Fibroblast of skin of left quadriceps (primary cell): ENCODE measurements at regions not wholly inside any gene's neighbourhood (a gene's known extent, or its start where the extent isn't known, plus 50 kb on each side); places are given as distances from the start of the nearest gene placed in this dataset.
A peak's percentile ranks its signal among the peaks of the same experiment; 100 is the strongest.

ENCODE experiments used
- DNase-seq, 2 experiments: peaks; one replicate each; pipeline ENCODE4 v3.0.0-alpha.2; 2013; ENCODE audit warnings: low read depth in 2 of 2

- no peak for DNase-seq
These were observed 343.4 kb upstream of the CDH6 start for GRCh38 chr5:30849931-30850710.

GRCh38 chr5:30846171-30846570 lies 347.3 kb upstream of the CDH6 start:
- no peak for DNase-seq

GRCh38 chr5:30845194-30845593 lies 348.3 kb upstream of the CDH6 start:
- no peak for DNase-seq

GRCh38 chr5:30843541-30843940 lies 349.9 kb upstream of the CDH6 start:
- no peak for DNase-seq

- DNase-seq = no peak
These were observed 353.5 kb upstream of the CDH6 start for GRCh38 chr5:30839956-30840355.

GRCh38 chr5:30838936-30839496 lies 354.5 kb upstream of the CDH6 start:
- DNase-seq = no peak

- no peak for DNase-seq
These were observed 361.0 kb upstream of the CDH6 start for GRCh38 chr5:30832519-30832918.

GRCh38 chr5:30831605-30832004 lies 361.9 kb upstream of the CDH6 start:
- no peak for DNase-seq

- DNase-seq = no peak
These were observed 362.4 kb upstream of the CDH6 start for GRCh38 chr5:30831123-30831522.

- DNase-seq = no peak
These were observed 382.2 kb upstream of the CDH6 start for GRCh38 chr5:30811298-30811697.

GRCh38 chr5:30809933-30810332 lies 383.6 kb upstream of the CDH6 start:
- DNase-seq = no peak

GRCh38 chr5:30808996-30809395 lies 384.5 kb upstream of the CDH6 start:
- no peak for DNase-seq

- no peak for DNase-seq
These were observed 388.6 kb upstream of the CDH6 start for GRCh38 chr5:30804739-30805505.

- DNase-seq = no peak
These were observed 390.4 kb upstream of the CDH6 start for GRCh38 chr5:30802961-30803705.

GRCh38 chr5:30781643-30782042 lies 411.8 kb upstream of the CDH6 start:
- DNase-seq = no peak

GRCh38 chr5:30768056-30768690 lies 425.3 kb upstream of the CDH6 start:
- peak in 1 of 2 experiments; percentile 0 for DNase-seq

GRCh38 chr5:30765706-30766105 lies 427.8 kb upstream of the CDH6 start:
- no peak for DNase-seq

GRCh38 chr5:30765227-30765626 lies 428.3 kb upstream of the CDH6 start:
- no peak for DNase-seq

GRCh38 chr5:30764704-30765103 lies 428.8 kb upstream of the CDH6 start:
- DNase-seq = no peak

- DNase-seq = no peak
These were observed 433.8 kb upstream of the CDH6 start for GRCh38 chr5:30759731-30760130.

GRCh38 chr5:30752015-30752414 lies 441.5 kb upstream of the CDH6 start:
- DNase-seq = no peak

GRCh38 chr5:30749971-30750370 lies 443.5 kb upstream of the CDH6 start:
- DNase-seq = no peak
